ENCODE measurements at regions not wholly inside any gene's neighbourhood (a gene's known extent, or its start where the extent isn't known, plus 50 kb on each side); places are given as distances from the start of the nearest gene placed in this dataset.

DNA sequence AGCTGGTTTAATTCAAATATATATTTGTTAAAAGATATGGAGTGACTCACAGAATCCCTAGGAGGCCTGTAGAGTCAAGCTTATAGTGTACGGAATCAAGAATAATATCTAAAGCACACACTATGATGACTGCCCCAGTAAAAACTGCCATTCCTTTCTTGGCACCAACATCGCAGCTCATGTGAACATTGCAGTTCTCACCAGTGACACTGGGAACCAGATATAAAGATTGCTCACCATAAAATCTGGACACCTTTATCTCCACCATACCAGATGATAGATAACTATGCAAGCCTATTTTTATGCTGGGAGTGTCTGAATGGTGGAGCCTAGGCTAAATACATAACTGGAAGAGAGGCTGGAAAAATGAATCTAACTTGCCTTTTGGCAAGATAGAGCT, 463.9 kb upstream of the TBX3 start:
- H3K36me3 ChIP-seq (ENCODE audit: control insufficient read depth, insufficient read depth, low read length) = no peaks in the 10 kb centered on the region
- no peaks in the 10 kb centered on the region for H3K27me3 ChIP-seq (ENCODE audit: control insufficient read depth, insufficient read depth, low read length)
- DNase-seq (ENCODE audit: low read depth) = no peak
- no peak overlapping the region for H3K4me3 ChIP-seq (ENCODE audit: low read depth, low read length)
- TF ChIP-seq, protein P1, sequence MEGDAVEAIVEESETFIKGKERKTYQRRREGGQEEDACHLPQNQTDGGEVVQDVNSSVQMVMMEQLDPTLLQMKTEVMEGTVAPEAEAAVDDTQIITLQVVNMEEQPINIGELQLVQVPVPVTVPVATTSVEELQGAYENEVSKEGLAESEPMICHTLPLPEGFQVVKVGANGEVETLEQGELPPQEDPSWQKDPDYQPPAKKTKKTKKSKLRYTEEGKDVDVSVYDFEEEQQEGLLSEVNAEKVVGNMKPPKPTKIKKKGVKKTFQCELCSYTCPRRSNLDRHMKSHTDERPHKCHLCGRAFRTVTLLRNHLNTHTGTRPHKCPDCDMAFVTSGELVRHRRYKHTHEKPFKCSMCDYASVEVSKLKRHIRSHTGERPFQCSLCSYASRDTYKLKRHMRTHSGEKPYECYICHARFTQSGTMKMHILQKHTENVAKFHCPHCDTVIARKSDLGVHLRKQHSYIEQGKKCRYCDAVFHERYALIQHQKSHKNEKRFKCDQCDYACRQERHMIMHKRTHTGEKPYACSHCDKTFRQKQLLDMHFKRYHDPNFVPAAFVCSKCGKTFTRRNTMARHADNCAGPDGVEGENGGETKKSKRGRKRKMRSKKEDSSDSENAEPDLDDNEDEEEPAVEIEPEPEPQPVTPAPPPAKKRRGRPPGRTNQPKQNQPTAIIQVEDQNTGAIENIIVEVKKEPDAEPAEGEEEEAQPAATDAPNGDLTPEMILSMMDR (IDR thresholded peaks at IDR 0.05; ENCODE audit: insufficient read depth, low read length, poor library complexity, severe bottlenecking) = no peak

DNA sequence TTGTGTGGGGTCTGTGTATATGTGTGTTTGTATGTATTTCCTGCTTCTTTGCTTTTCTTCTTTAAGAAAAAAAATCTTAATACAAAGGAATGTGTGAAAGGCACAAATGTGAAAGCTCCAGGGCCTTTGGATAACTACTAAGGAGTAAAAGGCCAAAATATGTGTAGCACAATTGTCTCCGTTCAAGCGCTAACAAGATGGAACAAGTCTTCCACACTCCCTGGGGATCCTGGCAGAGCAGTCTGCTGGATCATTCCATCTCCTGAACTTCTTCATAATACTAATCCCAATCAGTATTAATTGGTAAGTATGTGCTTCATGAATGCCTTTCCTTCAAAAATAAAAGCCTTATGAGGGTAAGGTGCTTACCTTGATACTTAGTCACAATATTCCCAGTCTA, 462.5 kb upstream of the TBX3 start:
- Histone ChIP-seq H3K27me3 (ENCODE audit: control insufficient read depth, insufficient read depth, low read length) (no peaks in the 10 kb centered on the region), H3K4me3 (ENCODE audit: low read depth, low read length) (no peak overlapping the region), H3K36me3 (ENCODE audit: control insufficient read depth, insufficient read depth, low read length) (no peaks in the 10 kb centered on the region)
- no peak for DNase-seq (ENCODE audit: low read depth)
- TF ChIP-seq, protein P1 (IDR thresholded peaks at IDR 0.05; ENCODE audit: insufficient read depth, low read length, poor library complexity, severe bottlenecking) = no peak

DNA sequence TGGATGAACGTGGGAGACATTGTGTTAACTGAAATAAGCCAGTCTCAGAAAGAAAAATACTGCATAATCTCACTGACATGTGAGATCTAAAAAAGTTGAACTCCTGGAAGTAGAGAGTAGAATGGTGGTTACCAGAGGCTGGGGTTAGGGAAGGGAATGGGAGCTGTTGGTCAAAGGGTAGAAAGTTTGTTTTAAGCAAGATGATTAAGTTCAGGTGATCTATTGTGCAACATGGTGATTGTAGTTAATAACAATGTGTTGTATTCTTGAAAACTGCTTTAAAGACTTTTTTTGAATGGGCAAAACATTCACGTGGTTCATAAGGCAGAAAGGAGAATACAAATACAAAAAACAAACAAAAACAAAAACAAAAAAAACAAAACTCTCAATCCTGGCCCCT, 460.4 kb upstream of the TBX3 start:
- Histone ChIP-seq H3K36me3 (ENCODE audit: control insufficient read depth, insufficient read depth, low read length) (no peaks in the 10 kb centered on the region), H3K4me3 (ENCODE audit: low read depth, low read length) (no peak overlapping the region), H3K27me3 (ENCODE audit: control insufficient read depth, insufficient read depth, low read length) (no peaks in the 10 kb centered on the region)
- DNase-seq (ENCODE audit: low read depth) = no peak
- TF ChIP-seq, protein P1 (IDR thresholded peaks at IDR 0.05; ENCODE audit: insufficient read depth, low read length, poor library complexity, severe bottlenecking) = no peak

DNA sequence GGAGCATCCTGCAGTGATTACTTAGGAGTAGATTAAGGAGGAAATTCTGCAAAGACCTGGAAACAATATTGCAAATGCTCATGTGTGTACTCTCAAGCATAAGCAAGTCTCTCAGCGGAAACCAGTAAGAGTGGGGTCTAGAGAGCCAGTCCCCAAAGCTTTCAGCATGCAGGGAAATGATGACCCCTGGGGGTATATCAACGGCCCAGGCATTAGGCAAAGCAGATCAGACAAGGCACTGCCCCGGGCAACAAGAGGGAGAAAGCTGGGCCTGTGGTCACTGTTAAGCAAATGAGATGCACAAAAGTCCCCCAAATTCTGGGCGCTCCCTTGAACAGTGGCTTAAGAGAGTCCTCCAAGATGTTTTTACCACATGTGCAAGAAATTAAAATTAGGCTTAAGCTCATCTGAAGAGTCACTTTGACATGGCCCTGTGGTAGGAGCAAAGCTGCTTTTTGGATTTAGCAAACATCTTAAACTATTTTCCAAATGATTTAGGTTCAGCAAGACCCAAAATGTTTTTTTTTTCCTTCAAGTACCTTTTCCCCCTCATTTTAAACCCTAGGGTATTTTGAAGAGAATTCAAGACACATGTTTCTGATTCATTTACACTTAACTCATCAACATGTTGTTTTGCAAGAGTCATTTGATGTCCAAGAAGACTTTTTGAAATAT, 457.1 kb upstream of the TBX3 start:
- Histone ChIP-seq H3K4me3 (ENCODE audit: low read depth, low read length) (no peak overlapping the region), H3K36me3 (ENCODE audit: control insufficient read depth, insufficient read depth, low read length) (no peaks in the 10 kb centered on the region), H3K27me3 (ENCODE audit: control insufficient read depth, insufficient read depth, low read length) (no peaks in the 10 kb centered on the region)
- TF ChIP-seq, protein P1 (IDR thresholded peaks at IDR 0.05; ENCODE audit: insufficient read depth, low read length, poor library complexity, severe bottlenecking) = no peak
- no peak for DNase-seq (ENCODE audit: low read depth)

DNA sequence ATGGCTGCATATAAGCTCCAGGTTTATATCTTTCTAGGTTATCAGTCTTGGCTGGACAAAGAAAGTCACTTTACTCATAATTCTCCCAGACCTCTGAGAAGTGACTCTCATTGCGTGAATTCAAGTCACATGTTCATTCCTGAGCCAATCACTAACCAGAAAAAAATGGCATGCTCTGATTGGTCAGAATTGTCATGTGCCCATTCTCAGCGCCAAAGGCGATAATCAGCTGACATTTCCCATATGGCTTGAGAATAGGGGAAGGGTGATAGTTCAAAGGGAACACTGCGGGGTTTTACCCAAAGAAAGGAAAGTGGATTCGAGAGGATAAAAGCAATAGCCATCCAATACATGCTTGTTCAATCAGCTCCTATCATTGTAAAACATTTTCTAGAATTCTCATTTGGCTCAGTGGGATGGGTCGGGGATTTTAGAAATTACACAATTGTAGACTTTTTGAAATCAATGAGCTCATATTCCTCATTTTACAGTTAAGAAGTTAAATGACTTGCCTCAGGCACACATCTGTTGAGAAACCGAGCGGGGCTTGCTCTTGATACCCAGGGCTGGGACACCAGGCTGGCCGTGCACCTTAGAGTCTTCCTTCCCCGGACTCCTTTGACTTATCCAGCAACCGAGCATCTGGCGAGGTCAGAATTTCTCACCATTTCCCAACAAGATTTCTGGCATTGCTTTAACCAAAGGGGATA, 454.0 kb upstream of the TBX3 start:
- H3K4me3 ChIP-seq (ENCODE audit: low read depth, low read length) = no peak overlapping the region
- no peaks in the 10 kb centered on the region for H3K27me3 ChIP-seq (ENCODE audit: control insufficient read depth, insufficient read depth, low read length)
- TF ChIP-seq, protein P1 (IDR thresholded peaks at IDR 0.05; ENCODE audit: insufficient read depth, low read length, poor library complexity, severe bottlenecking) = no peak
- DNase-seq (ENCODE audit: low read depth) = no peak
- H3K36me3 ChIP-seq (ENCODE audit: control insufficient read depth, insufficient read depth, low read length) = no peaks in the 10 kb centered on the region

All from kidney epithelial cell (primary cell).